Astrocyte (in vitro differentiated cells and primary cell): ENCODE measurements at regions not wholly inside any gene's neighbourhood (a gene's known extent, or its start where the extent isn't known, plus 50 kb on each side); places are given as distances from the start of the nearest gene placed in this dataset.

ENCODE experiments used
- CTCF ChIP-seq: IDR thresholded peaks from 2 replicates; pipeline ENCODE4 v1.5.1; 2011; ENCODE audit warnings: low read depth, mild to moderate bottlenecking, inconsistent platforms, low read length, moderate library complexity; ENCODE audit not compliant: insufficient read depth
- EZH2 ChIP-seq: IDR thresholded peaks from 2 replicates; pipeline ENCODE4 v1.6.1; 2012; ENCODE audit warnings: mild to moderate bottlenecking, low read length, inconsistent platforms; ENCODE audit not compliant: insufficient read depth

GRCh38 chr9:25119041-25119440 is 559.2 kb downstream of the TUSC1 start:
- no peak for TF ChIP-seq CTCF
- no peak for TF ChIP-seq EZH2
